IgD-negative memory B cell (primary cell): ENCODE measurements at regions not wholly inside any gene's neighbourhood (a gene's known extent, or its start where the extent isn't known, plus 50 kb on each side); places are given as distances from the start of the nearest gene placed in this dataset.

ENCODE experiments used
- H3K27ac Mint-ChIP-seq, 3 donors: one replicate each; pipeline ENCODE4 v1.8.0; 2020 to 2022; ENCODE audit warnings: mild to moderate bottlenecking in 3 of 3, mixed read lengths in 3 of 3, moderate library complexity in 1 of 3
- H3K27me3 Mint-ChIP-seq: one replicate; pipeline ENCODE4 v1.8.0; 2021; ENCODE audit warnings: mixed read lengths
- H3K36me3 Mint-ChIP-seq: one replicate; pipeline ENCODE4 v1.8.0; 2020; ENCODE audit warnings: mild to moderate bottlenecking, mixed read lengths
- H3K4me1 Mint-ChIP-seq, 3 donors: one replicate each; pipeline ENCODE4 v1.8.0; 2020 to 2022; ENCODE audit warnings: mixed read lengths in 3 of 3, mild to moderate bottlenecking in 1 of 3
- H3K4me3 Mint-ChIP-seq, 4 donors: one replicate each; pipeline ENCODE4 v1.8.0; 2020 to 2022; ENCODE audit warnings: mild to moderate bottlenecking in 4 of 4, mixed read lengths in 4 of 4, moderate library complexity in 3 of 4
- H3K9me3 Mint-ChIP-seq, 3 donors: one replicate each; pipeline ENCODE4 v1.8.0; 2020 to 2021; ENCODE audit warnings: mixed read lengths in 3 of 3, mild to moderate bottlenecking in 1 of 3

- Mint-ChIP-seq H3K27me3 (peaks cover 1% of the 10 kb centered on the region), H3K27ac (no peak overlapping the region), H3K4me3 (no peak overlapping the region), H3K4me1 (no peaks in the 10 kb centered on the region), H3K9me3 (peaks cover 0 to 2% (median 0%) of the 10 kb centered on the region in 3 donors), H3K36me3 (no peaks in the 10 kb centered on the region)
Measured at GRCh38 chr9:106718936-106719335, 144.0 kb upstream of the ZNF462 start.

- Mint-ChIP-seq H3K9me3 (peaks cover 0 to 2% (median 0%) of the 10 kb centered on the region in 3 donors), H3K27ac (no peak overlapping the region), H3K27me3 (no peaks in the 10 kb centered on the region), H3K4me1 (no peaks in the 10 kb centered on the region), H3K4me3 (no peak overlapping the region), H3K36me3 (no peaks in the 10 kb centered on the region)
Measured at GRCh38 chr9:106722051-106722753, 140.8 kb upstream of the ZNF462 start.

GRCh38 chr9:106723926-106724325, 139.0 kb upstream of the ZNF462 start:
- Mint-ChIP-seq H3K36me3 (no peaks in the 10 kb centered on the region), H3K9me3 (peaks cover 0 to 2% (median 0%) of the 10 kb centered on the region in 3 donors), H3K4me3 (no peak overlapping the region), H3K27ac (no peak overlapping the region), H3K27me3 (no peaks in the 10 kb centered on the region), H3K4me1 (no peaks in the 10 kb centered on the region)

GRCh38 chr9:106724566-106724965, 138.4 kb upstream of the ZNF462 start:
- Mint-ChIP-seq H3K4me1 (no peaks in the 10 kb centered on the region), H3K36me3 (no peaks in the 10 kb centered on the region), H3K27ac (no peak overlapping the region), H3K4me3 (no peak overlapping the region), H3K27me3 (no peaks in the 10 kb centered on the region), H3K9me3 (peaks cover 0 to 2% (median 0%) of the 10 kb centered on the region in 3 donors)

GRCh38 chr9:106726070-106726815, 136.7 kb upstream of the ZNF462 start:
- Mint-ChIP-seq H3K4me3 (no peak overlapping the region), H3K27me3 (no peaks in the 10 kb centered on the region), H3K4me1 (no peaks in the 10 kb centered on the region), H3K27ac (no peak overlapping the region), H3K36me3 (no peaks in the 10 kb centered on the region), H3K9me3 (peaks cover 0 to 2% (median 0%) of the 10 kb centered on the region in 3 donors)

- H3K27ac Mint-ChIP-seq = no peak overlapping the region
- H3K27me3 Mint-ChIP-seq = no peaks in the 10 kb centered on the region
- H3K4me3 Mint-ChIP-seq = no peak overlapping the region
- no peaks in the 10 kb centered on the region for H3K4me1 Mint-ChIP-seq
- peaks cover 0 to 2% (median 0%) of the 10 kb centered on the region in 3 donors for H3K9me3 Mint-ChIP-seq
- H3K36me3 Mint-ChIP-seq = no peaks in the 10 kb centered on the region
Measured at GRCh38 chr9:106727969-106728368, 135.0 kb upstream of the ZNF462 start.

GRCh38 chr9:106728860-106729259, 134.1 kb upstream of the ZNF462 start:
- no peaks in the 10 kb centered on the region for H3K9me3 Mint-ChIP-seq
- no peak overlapping the region for H3K4me3 Mint-ChIP-seq
- no peaks in the 10 kb centered on the region for H3K36me3 Mint-ChIP-seq
- no peaks in the 10 kb centered on the region for H3K4me1 Mint-ChIP-seq
- no peak overlapping the region for H3K27ac Mint-ChIP-seq
- H3K27me3 Mint-ChIP-seq = no peaks in the 10 kb centered on the region

- Mint-ChIP-seq H3K4me3 (no peak overlapping the region), H3K4me1 (no peaks in the 10 kb centered on the region), H3K27me3 (peaks cover 1% of the 10 kb centered on the region), H3K36me3 (no peaks in the 10 kb centered on the region), H3K27ac (no peak overlapping the region), H3K9me3 (no peaks in the 10 kb centered on the region)
Measured at GRCh38 chr9:106731910-106732309, 131.1 kb upstream of the ZNF462 start.

- Mint-ChIP-seq H3K4me3 (no peak overlapping the region), H3K27ac (no peak overlapping the region), H3K4me1 (no peaks in the 10 kb centered on the region), H3K9me3 (peaks cover 0 to 3% (median 2%) of the 10 kb centered on the region in 3 donors), H3K27me3 (peaks cover 1% of the 10 kb centered on the region), H3K36me3 (no peaks in the 10 kb centered on the region)
Measured at GRCh38 chr9:106733828-106734380, 129.1 kb upstream of the ZNF462 start.

- Mint-ChIP-seq H3K27ac (no peak overlapping the region), H3K4me3 (no peak overlapping the region), H3K36me3 (no peaks in the 10 kb centered on the region), H3K27me3 (peaks cover 1% of the 10 kb centered on the region), H3K4me1 (no peaks in the 10 kb centered on the region), H3K9me3 (peaks cover 0 to 3% (median 2%) of the 10 kb centered on the region in 3 donors)
Measured at GRCh38 chr9:106737516-106737915, 125.5 kb upstream of the ZNF462 start.

GRCh38 chr9:106738109-106738508, 124.9 kb upstream of the ZNF462 start:
- no peak overlapping the region for H3K4me3 Mint-ChIP-seq
- no peaks in the 10 kb centered on the region for H3K36me3 Mint-ChIP-seq
- H3K27me3 Mint-ChIP-seq = peaks cover 1% of the 10 kb centered on the region
- no peaks in the 10 kb centered on the region for H3K4me1 Mint-ChIP-seq
- peaks cover 0 to 3% (median 2%) of the 10 kb centered on the region in 3 donors for H3K9me3 Mint-ChIP-seq
- H3K27ac Mint-ChIP-seq = no peak overlapping the region

GRCh38 chr9:106745457-106745856, 117.5 kb upstream of the ZNF462 start:
- Mint-ChIP-seq H3K27me3 (no peaks in the 10 kb centered on the region), H3K36me3 (no peaks in the 10 kb centered on the region), H3K4me1 (no peaks in the 10 kb centered on the region), H3K9me3 (peaks cover 0 to 2% (median 0%) of the 10 kb centered on the region in 3 donors), H3K4me3 (no peak overlapping the region), H3K27ac (no peak overlapping the region)

- peaks cover 0 to 2% (median 0%) of the 10 kb centered on the region in 3 donors for H3K9me3 Mint-ChIP-seq
- H3K36me3 Mint-ChIP-seq = no peaks in the 10 kb centered on the region
- H3K27ac Mint-ChIP-seq = no peak overlapping the region
- no peak overlapping the region for H3K4me3 Mint-ChIP-seq
- no peaks in the 10 kb centered on the region for H3K27me3 Mint-ChIP-seq
- no peaks in the 10 kb centered on the region for H3K4me1 Mint-ChIP-seq
Measured at GRCh38 chr9:106745876-106746275, 117.1 kb upstream of the ZNF462 start.

- Mint-ChIP-seq H3K36me3 (no peaks in the 10 kb centered on the region), H3K27ac (peak overlapping the region in 1 of 3 donors; percentile 6), H3K27me3 (no peaks in the 10 kb centered on the region), H3K9me3 (no peaks in the 10 kb centered on the region), H3K4me1 (peaks cover 6 to 8% (median 8%) of the 10 kb centered on the region in 3 donors), H3K4me3 (no peak overlapping the region)
Measured at GRCh38 chr9:106751681-106752080, 111.3 kb upstream of the ZNF462 start.

- Mint-ChIP-seq H3K4me1 (peaks cover 6 to 8% (median 8%) of the 10 kb centered on the region in 3 donors), H3K27me3 (no peaks in the 10 kb centered on the region), H3K4me3 (no peak overlapping the region), H3K9me3 (no peaks in the 10 kb centered on the region), H3K27ac (no peak overlapping the region), H3K36me3 (no peaks in the 10 kb centered on the region)
Measured at GRCh38 chr9:106752581-106752980, 110.4 kb upstream of the ZNF462 start.
